CD4-positive, CD25-positive, alpha-beta regulatory T cell (primary cell): ENCODE measurements at regions not wholly inside any gene's neighbourhood (a gene's known extent, or its start where the extent isn't known, plus 50 kb on each side); places are given as distances from the start of the nearest gene placed in this dataset.

ENCODE experiments used
- ATAC-seq, 2 donors: fragments of 150-1000 bp; cut with Tn5 transposase; one replicate each; pipeline ENCODE4 v1.10.0; 2021; ENCODE audit warnings: low read depth in 2 of 2, moderate number of reproducible peaks in 2 of 2, moderate library complexity in 1 of 2
- DNase-seq, 3 donors: peaks; one replicate each; pipeline versions ENCODE4 v3.0.0 to v3.0.0-alpha.2; 2012 to 2022; ENCODE audit warnings: mixed read lengths in 1 of 3
- H3K27ac ChIP-seq: one replicate; pipeline ENCODE4 v1.7.0; 2013; ENCODE audit warnings: mild to moderate bottlenecking, low read length; ENCODE audit not compliant: insufficient read depth, poor library complexity, severe bottlenecking
- H3K27me3 ChIP-seq: one replicate; pipeline ENCODE4 v1.7.0; 2013; ENCODE audit warnings: low read length; ENCODE audit not compliant: control insufficient read depth, insufficient read depth
- H3K36me3 ChIP-seq: one replicate; pipeline ENCODE4 v1.7.0; 2013; ENCODE audit warnings: mild to moderate bottlenecking, low read length, moderate library complexity; ENCODE audit not compliant: control insufficient read depth, insufficient read depth
- H3K4me1 ChIP-seq: 2 replicates; pipeline ENCODE4 v1.7.0; 2013; ENCODE audit warnings: mild to moderate bottlenecking, low read length; ENCODE audit not compliant: insufficient read depth, control insufficient read depth, poor library complexity, severe bottlenecking
- H3K4me3 ChIP-seq: one replicate; pipeline ENCODE4 v1.7.0; 2013; ENCODE audit warnings: low read depth, mild to moderate bottlenecking, low read length, moderate library complexity
- H3K9me3 ChIP-seq, 2 experiments: 1 replicate in 1 of 2; 2 replicates in 1 of 2; pipeline ENCODE4 v1.7.0; 2013; ENCODE audit warnings: low read length in 2 of 2, mild to moderate bottlenecking in 1 of 2, moderate library complexity in 1 of 2; ENCODE audit not compliant: control insufficient read depth in 2 of 2
- H3K27ac Mint-ChIP-seq, 3 donors: one replicate each; pipeline ENCODE4 v1.8.0; 2020 to 2022; ENCODE audit warnings: mild to moderate bottlenecking in 3 of 3, mixed read lengths in 3 of 3, moderate library complexity in 2 of 3
- H3K27me3 Mint-ChIP-seq: one replicate; pipeline ENCODE4 v1.8.0; 2022; ENCODE audit warnings: mild to moderate bottlenecking, mixed read lengths
- H3K36me3 Mint-ChIP-seq: one replicate; pipeline ENCODE4 v1.8.0; 2020; ENCODE audit warnings: mixed read lengths
- H3K4me1 Mint-ChIP-seq, 4 donors: one replicate each; pipeline ENCODE4 v1.8.0; 2020 to 2022; ENCODE audit warnings: mixed read lengths in 4 of 4, mild to moderate bottlenecking in 1 of 4
- H3K4me3 Mint-ChIP-seq, 4 donors: one replicate each; pipeline ENCODE4 v1.8.0; 2020 to 2022; ENCODE audit warnings: mild to moderate bottlenecking in 4 of 4, mixed read lengths in 4 of 4, moderate library complexity in 3 of 4
- H3K9me3 Mint-ChIP-seq, 7 donors: one replicate each; pipeline ENCODE4 v1.8.0; 2020 to 2022; ENCODE audit warnings: mixed read lengths in 7 of 7, mild to moderate bottlenecking in 3 of 7, moderate library complexity in 2 of 7

- H3K27ac Mint-ChIP-seq, result no peak overlapping the region
- DNase-seq, result no peak
- Histone ChIP-seq H3K27ac (no peak overlapping the region), H3K27me3 (no peaks in the 10 kb centered on the region), H3K4me1 (no peaks in the 10 kb centered on the region), H3K4me3 (no peak overlapping the region), H3K36me3 (no peaks in the 10 kb centered on the region), H3K9me3 (no peaks in the 10 kb centered on the region)
- H3K9me3 Mint-ChIP-seq, result peaks cover 0 to 7% (median 2%) of the 10 kb centered on the region in 7 donors
- H3K36me3 Mint-ChIP-seq, result no peaks in the 10 kb centered on the region
- ATAC-seq, result no peak
- H3K4me1 Mint-ChIP-seq, result no peaks in the 10 kb centered on the region
- no peak overlapping the region for H3K4me3 Mint-ChIP-seq
- H3K27me3 Mint-ChIP-seq, result no peaks in the 10 kb centered on the region
Observed at GRCh38 chr5:107242411-107243219, 428.1 kb downstream of the EFNA5 start.

GRCh38 chr5:107241841-107242240, 428.9 kb downstream of the EFNA5 start:
- Mint-ChIP-seq H3K4me1 (no peaks in the 10 kb centered on the region), H3K4me3 (no peak overlapping the region), H3K9me3 (peaks cover 0 to 7% (median 2%) of the 10 kb centered on the region in 7 donors), H3K27ac (no peak overlapping the region), H3K27me3 (no peaks in the 10 kb centered on the region), H3K36me3 (no peaks in the 10 kb centered on the region)
- no peak overlapping the region for H3K4me3 ChIP-seq
- no peak for ATAC-seq
- H3K36me3 ChIP-seq, result no peaks in the 10 kb centered on the region
- H3K4me1 ChIP-seq, result no peaks in the 10 kb centered on the region
- no peak for DNase-seq
- no peak overlapping the region for H3K27ac ChIP-seq
- no peaks in the 10 kb centered on the region for H3K9me3 ChIP-seq
- H3K27me3 ChIP-seq, result no peaks in the 10 kb centered on the region

DNA sequence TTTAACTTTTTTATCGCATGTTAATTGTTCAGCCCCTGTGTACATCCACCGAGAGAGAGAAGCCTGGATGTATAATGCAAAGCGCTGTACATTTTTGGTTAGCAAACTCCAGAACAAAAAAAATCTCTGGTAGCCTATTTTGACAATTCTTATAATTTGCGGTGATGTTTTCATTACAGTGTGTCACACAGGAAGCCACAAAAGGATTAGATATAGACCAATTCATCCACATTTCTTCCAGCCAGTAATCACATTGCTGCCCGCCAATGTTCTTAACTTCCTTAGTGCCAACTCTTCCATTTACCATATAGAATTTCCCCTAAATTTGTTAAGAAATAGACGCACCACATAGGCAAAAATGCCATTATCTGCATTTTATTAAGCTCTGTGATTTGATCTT, 435.6 kb downstream of the EFNA5 start:
- no peak overlapping the region for H3K4me3 Mint-ChIP-seq
- no peak overlapping the region for H3K27ac ChIP-seq
- no peaks in the 10 kb centered on the region for H3K9me3 ChIP-seq
- no peaks in the 10 kb centered on the region for H3K27me3 ChIP-seq
- no peaks in the 10 kb centered on the region for H3K27me3 Mint-ChIP-seq
- no peak overlapping the region for H3K27ac Mint-ChIP-seq
- DNase-seq (no peak), ATAC-seq (no peak)
- no peaks in the 10 kb centered on the region for H3K4me1 ChIP-seq
- no peaks in the 10 kb centered on the region for H3K36me3 Mint-ChIP-seq
- H3K9me3 Mint-ChIP-seq, result peaks cover 0 to 5% (median 0%) of the 10 kb centered on the region in 7 donors
- no peaks in the 10 kb centered on the region for H3K36me3 ChIP-seq
- H3K4me1 Mint-ChIP-seq, result no peaks in the 10 kb centered on the region
- H3K4me3 ChIP-seq, result no peak overlapping the region

DNA sequence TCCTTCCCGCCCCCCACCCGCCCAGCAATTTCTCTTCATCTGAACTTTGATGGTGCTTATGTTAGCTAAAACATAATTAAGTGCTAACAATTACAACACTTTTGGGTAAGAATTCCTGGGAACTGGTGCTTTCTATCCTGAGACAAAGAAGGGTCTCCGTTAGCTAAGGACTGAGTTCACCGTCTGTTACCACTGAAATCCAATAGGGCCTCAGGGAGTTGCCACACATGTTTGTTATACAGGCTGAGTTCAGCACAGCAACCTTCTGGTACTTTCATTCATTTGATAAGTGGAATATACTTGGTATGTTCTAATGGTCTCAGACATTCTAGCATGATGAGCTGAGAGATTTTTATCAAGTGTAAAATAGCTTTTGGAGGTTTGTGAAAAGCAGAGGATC, 437.9 kb downstream of the EFNA5 start:
- H3K9me3 Mint-ChIP-seq, result peaks cover 0 to 5% (median 0%) of the 10 kb centered on the region in 7 donors
- Histone ChIP-seq H3K27ac (no peak overlapping the region), H3K4me3 (no peak overlapping the region), H3K27me3 (no peaks in the 10 kb centered on the region), H3K9me3 (no peaks in the 10 kb centered on the region), H3K36me3 (no peaks in the 10 kb centered on the region), H3K4me1 (no peaks in the 10 kb centered on the region)
- no peaks in the 10 kb centered on the region for H3K4me1 Mint-ChIP-seq
- no peak overlapping the region for H3K27ac Mint-ChIP-seq
- H3K36me3 Mint-ChIP-seq, result no peaks in the 10 kb centered on the region
- DNase-seq (no peak), ATAC-seq (no peak)
- H3K4me3 Mint-ChIP-seq, result no peak overlapping the region
- H3K27me3 Mint-ChIP-seq, result no peaks in the 10 kb centered on the region

DNA sequence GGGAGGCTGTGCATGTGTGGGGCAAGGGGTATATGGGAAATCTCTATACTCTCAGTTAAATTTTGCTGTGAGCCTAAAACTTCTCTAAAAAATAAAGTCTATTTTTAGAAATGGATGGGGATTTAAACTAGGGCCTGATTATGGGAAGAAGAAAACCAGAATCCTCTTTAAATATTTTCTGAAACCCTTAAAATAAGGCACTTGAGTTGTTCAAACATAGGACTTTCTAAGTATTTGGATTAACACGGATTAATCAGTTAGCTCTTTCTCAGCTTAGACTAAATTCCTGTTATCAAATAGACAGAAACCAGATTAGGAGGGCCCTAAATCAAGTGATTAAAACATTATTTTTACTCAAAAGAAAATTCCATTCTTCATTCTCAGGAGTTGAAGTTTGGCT, 438.4 kb downstream of the EFNA5 start:
- Mint-ChIP-seq H3K36me3 (no peaks in the 10 kb centered on the region), H3K27ac (no peak overlapping the region), H3K27me3 (no peaks in the 10 kb centered on the region), H3K4me3 (no peak overlapping the region), H3K9me3 (peaks cover 0 to 5% (median 0%) of the 10 kb centered on the region in 7 donors), H3K4me1 (no peaks in the 10 kb centered on the region)
- H3K4me3 ChIP-seq, result no peak overlapping the region
- no peaks in the 10 kb centered on the region for H3K4me1 ChIP-seq
- no peaks in the 10 kb centered on the region for H3K27me3 ChIP-seq
- no peaks in the 10 kb centered on the region for H3K9me3 ChIP-seq
- no peak for ATAC-seq
- DNase-seq, result no peak
- H3K27ac ChIP-seq, result no peak overlapping the region
- H3K36me3 ChIP-seq, result no peaks in the 10 kb centered on the region

DNA sequence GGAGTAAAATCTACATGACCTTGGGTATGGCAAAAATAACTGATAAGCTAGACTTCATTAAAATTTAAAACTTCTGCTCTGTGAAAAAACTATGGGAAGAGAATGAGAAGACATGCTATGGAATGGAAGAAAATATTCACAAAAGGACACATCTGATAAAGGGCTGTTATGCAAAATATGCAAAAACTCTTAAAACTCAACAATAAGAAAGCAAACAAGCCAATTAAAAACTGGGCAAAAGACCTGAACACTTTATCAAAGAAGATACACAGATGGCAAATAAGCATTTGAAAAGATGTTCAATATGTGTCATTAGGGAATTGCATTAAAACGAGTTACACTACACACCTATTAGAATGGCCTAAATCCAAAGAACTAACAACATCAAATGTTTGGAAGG, 439.5 kb downstream of the EFNA5 start:
- H3K9me3 Mint-ChIP-seq, result peaks cover 0 to 5% (median 2%) of the 10 kb centered on the region in 7 donors
- H3K27me3 ChIP-seq, result no peaks in the 10 kb centered on the region
- no peaks in the 10 kb centered on the region for H3K9me3 ChIP-seq
- H3K36me3 Mint-ChIP-seq, result no peaks in the 10 kb centered on the region
- no peak overlapping the region for H3K27ac Mint-ChIP-seq
- H3K36me3 ChIP-seq, result no peaks in the 10 kb centered on the region
- no peak overlapping the region for H3K4me3 Mint-ChIP-seq
- ATAC-seq (no peak), DNase-seq (no peak)
- no peaks in the 10 kb centered on the region for H3K4me1 ChIP-seq
- H3K4me1 Mint-ChIP-seq, result no peaks in the 10 kb centered on the region
- H3K4me3 ChIP-seq, result no peak overlapping the region
- no peak overlapping the region for H3K27ac ChIP-seq
- no peaks in the 10 kb centered on the region for H3K27me3 Mint-ChIP-seq

- Histone ChIP-seq H3K36me3 (no peaks in the 10 kb centered on the region), H3K4me1 (no peaks in the 10 kb centered on the region), H3K9me3 (no peaks in the 10 kb centered on the region), H3K27ac (no peak overlapping the region), H3K27me3 (no peaks in the 10 kb centered on the region), H3K4me3 (no peak overlapping the region)
- H3K9me3 Mint-ChIP-seq, result peaks cover 0 to 7% (median 2%) of the 10 kb centered on the region in 7 donors
- no peak overlapping the region for H3K4me3 Mint-ChIP-seq
- H3K36me3 Mint-ChIP-seq, result no peaks in the 10 kb centered on the region
- no peak overlapping the region for H3K27ac Mint-ChIP-seq
- H3K4me1 Mint-ChIP-seq, result no peaks in the 10 kb centered on the region
- ATAC-seq (no peak), DNase-seq (no peak)
- H3K27me3 Mint-ChIP-seq, result no peaks in the 10 kb centered on the region
Observed at GRCh38 chr5:107230367-107230766, 440.4 kb downstream of the EFNA5 start.

GRCh38 chr5:107228226-107228625, 442.5 kb downstream of the EFNA5 start:
- no peaks in the 10 kb centered on the region for H3K4me1 Mint-ChIP-seq
- H3K36me3 ChIP-seq, result no peaks in the 10 kb centered on the region

More at GRCh38 chr5:107228226-107228625, 442.5 kb downstream of the EFNA5 start:
- Histone ChIP-seq H3K4me1 (no peaks in the 10 kb centered on the region), H3K27me3 (no peaks in the 10 kb centered on the region), H3K4me3 (no peak overlapping the region), H3K27ac (no peak overlapping the region), H3K9me3 (no peaks in the 10 kb centered on the region)
- Mint-ChIP-seq H3K36me3 (no peaks in the 10 kb centered on the region), H3K27me3 (no peaks in the 10 kb centered on the region), H3K27ac (no peak overlapping the region), H3K9me3 (peaks cover 0 to 8% (median 2%) of the 10 kb centered on the region in 7 donors), H3K4me3 (no peak overlapping the region)
- DNase-seq (no peak), ATAC-seq (no peak)
